ENCODE measurements at regions not wholly inside any gene's neighbourhood (a gene's known extent, or its start where the extent isn't known, plus 50 kb on each side); places are given as distances from the start of the nearest gene placed in this dataset.

GRCh38 chr16:65523283-65523944 lies 401.6 kb upstream of the CDH11 start:
- 80% methylated on average over 3 of the region's 5 CpGs for WGBS (ENCODE audit: insufficient coverage)
- Histone ChIP-seq H3K27ac (ENCODE audit: low read length) (no peak overlapping the region), H3K4me3 (ENCODE audit: low read length) (no peak overlapping the region), H3K36me3 (ENCODE audit: control insufficient read depth, insufficient read depth, low read length) (no peaks in the 10 kb centered on the region), H3K4me1 (ENCODE audit: control insufficient read depth, insufficient read depth, low read length) (peaks cover 12% of the 10 kb centered on the region), H3K9me3 (replicated peaks; ENCODE audit: control insufficient read depth, low read depth, low read length) (peaks cover 7% of the 10 kb centered on the region), H3K27me3 (ENCODE audit: control insufficient read depth, insufficient read depth, low read length) (no peaks in the 10 kb centered on the region)
- no peak for DNase-seq

- 100% methylated on average over 1 of the region's 7 CpGs for whole genome bisulfite sequencing (ENCODE audit: insufficient coverage)
- H3K4me1 ChIP-seq (ENCODE audit: control insufficient read depth, insufficient read depth, low read length): peaks cover 12% of the 10 kb centered on the region
Observed at GRCh38 chr16:65522412-65522811, 400.5 kb upstream of the CDH11 start.

GRCh38 chr16:65521633-65522328 lies 399.9 kb upstream of the CDH11 start:
- H3K27ac ChIP-seq (ENCODE audit: low read length): no peak overlapping the region
- H3K4me3 ChIP-seq (ENCODE audit: low read length): no peak overlapping the region
- DNase-seq: peak; percentile 21
- H3K4me1 ChIP-seq (ENCODE audit: control insufficient read depth, insufficient read depth, low read length): peaks cover 12% of the 10 kb centered on the region
- no peaks in the 10 kb centered on the region for H3K9me3 ChIP-seq (replicated peaks; ENCODE audit: control insufficient read depth, low read depth, low read length)
- WGBS (ENCODE audit: insufficient coverage): 31% methylated on average over 5 of the region's 10 CpGs
- H3K27me3 ChIP-seq (ENCODE audit: control insufficient read depth, insufficient read depth, low read length): no peaks in the 10 kb centered on the region
- no peaks in the 10 kb centered on the region for H3K36me3 ChIP-seq (ENCODE audit: control insufficient read depth, insufficient read depth, low read length)

More at GRCh38 chr16:65522412-65522811, 400.5 kb upstream of the CDH11 start:
- no peak for DNase-seq
- no peak overlapping the region for H3K27ac ChIP-seq (ENCODE audit: low read length)
- no peaks in the 10 kb centered on the region for H3K36me3 ChIP-seq (ENCODE audit: control insufficient read depth, insufficient read depth, low read length)
- no peaks in the 10 kb centered on the region for H3K27me3 ChIP-seq (ENCODE audit: control insufficient read depth, insufficient read depth, low read length)
- peaks cover 4% of the 10 kb centered on the region for H3K9me3 ChIP-seq (replicated peaks; ENCODE audit: control insufficient read depth, low read depth, low read length)
- H3K4me3 ChIP-seq (ENCODE audit: low read length): no peak overlapping the region

GRCh38 chr16:65519402-65519801 lies 397.5 kb upstream of the CDH11 start:
- H3K4me1 ChIP-seq (ENCODE audit: control insufficient read depth, insufficient read depth, low read length): peaks cover 6% of the 10 kb centered on the region
- no peak for DNase-seq
- H3K9me3 ChIP-seq (replicated peaks; ENCODE audit: control insufficient read depth, low read depth, low read length): no peaks in the 10 kb centered on the region
- WGBS (ENCODE audit: insufficient coverage): no CpG with 5 or more reads among the region's 1 CpG
- no peak overlapping the region for H3K27ac ChIP-seq (ENCODE audit: low read length)
- H3K36me3 ChIP-seq (ENCODE audit: control insufficient read depth, insufficient read depth, low read length): no peaks in the 10 kb centered on the region
- H3K27me3 ChIP-seq (ENCODE audit: control insufficient read depth, insufficient read depth, low read length): no peaks in the 10 kb centered on the region
- no peak overlapping the region for H3K4me3 ChIP-seq (ENCODE audit: low read length)

DNA sequence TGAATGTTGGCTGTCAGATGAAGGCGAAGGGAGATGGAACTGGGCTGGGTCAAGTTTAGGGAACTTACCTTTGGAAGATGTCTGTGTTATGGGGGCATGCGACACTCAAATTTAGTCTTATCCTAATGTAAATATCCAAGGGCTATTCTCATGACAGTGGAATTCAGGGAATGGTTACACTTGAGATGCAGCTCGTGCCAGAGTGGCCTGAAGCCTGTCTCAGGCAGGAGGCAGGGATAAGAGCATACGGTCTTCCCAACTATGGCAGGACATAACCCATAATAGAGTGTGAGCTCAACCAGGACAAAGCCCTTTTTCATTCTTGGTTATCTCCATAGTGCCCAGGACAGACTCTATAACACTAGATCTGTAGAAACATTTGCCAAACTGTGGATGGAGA lies 393.3 kb upstream of the CDH11 start:
- H3K9me3 ChIP-seq (replicated peaks; ENCODE audit: control insufficient read depth, low read depth, low read length): no peaks in the 10 kb centered on the region
- H3K4me1 ChIP-seq (ENCODE audit: control insufficient read depth, insufficient read depth, low read length): peaks cover 5% of the 10 kb centered on the region
- no peaks in the 10 kb centered on the region for H3K36me3 ChIP-seq (ENCODE audit: control insufficient read depth, insufficient read depth, low read length)
- H3K27ac ChIP-seq (ENCODE audit: low read length): no peak overlapping the region
- 71% methylated on average over 2 of the region's 4 CpGs for WGBS (ENCODE audit: insufficient coverage)
- no peak overlapping the region for H3K4me3 ChIP-seq (ENCODE audit: low read length)
- H3K27me3 ChIP-seq (ENCODE audit: control insufficient read depth, insufficient read depth, low read length): no peaks in the 10 kb centered on the region
- DNase-seq: no peak

- no peaks in the 10 kb centered on the region for H3K9me3 ChIP-seq (replicated peaks; ENCODE audit: control insufficient read depth, low read depth, low read length)
- no peak overlapping the region for H3K4me3 ChIP-seq (ENCODE audit: low read length)
- peaks cover 6% of the 10 kb centered on the region for H3K4me1 ChIP-seq (ENCODE audit: control insufficient read depth, insufficient read depth, low read length)
- H3K36me3 ChIP-seq (ENCODE audit: control insufficient read depth, insufficient read depth, low read length): no peaks in the 10 kb centered on the region
- no peaks in the 10 kb centered on the region for H3K27me3 ChIP-seq (ENCODE audit: control insufficient read depth, insufficient read depth, low read length)
- no peak for DNase-seq
- no CpG with 5 or more reads among the region's 7 CpGs for WGBS (ENCODE audit: insufficient coverage)
- H3K27ac ChIP-seq (ENCODE audit: low read length): no peak overlapping the region
Observed at GRCh38 chr16:65510850-65511249, 389.0 kb upstream of the CDH11 start.

DNA sequence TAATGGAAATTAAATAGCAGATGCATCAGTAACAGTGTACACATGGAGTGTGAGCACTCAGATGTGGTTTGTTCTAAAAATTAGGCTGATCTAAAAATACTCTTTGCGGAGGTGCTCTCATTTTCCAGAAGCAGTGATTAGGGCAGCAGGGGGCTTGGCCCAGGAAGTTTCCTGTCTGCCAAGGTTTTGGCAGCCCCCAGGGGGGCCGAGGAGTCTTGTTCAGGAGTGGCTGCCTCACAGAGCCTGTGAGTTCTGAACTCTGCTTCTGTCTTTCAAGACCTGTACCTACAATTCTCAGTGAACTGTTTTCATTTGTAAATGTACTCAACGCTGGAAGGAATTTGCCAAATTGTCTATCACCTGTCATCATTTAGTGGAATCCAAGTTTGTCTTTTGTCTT lies 388.4 kb upstream of the CDH11 start:
- no peak overlapping the region for H3K4me3 ChIP-seq (ENCODE audit: low read length)
- H3K9me3 ChIP-seq (replicated peaks; ENCODE audit: control insufficient read depth, low read depth, low read length): no peaks in the 10 kb centered on the region
- H3K4me1 ChIP-seq (ENCODE audit: control insufficient read depth, insufficient read depth, low read length): peaks cover 6% of the 10 kb centered on the region
- no peak overlapping the region for H3K27ac ChIP-seq (ENCODE audit: low read length)
- H3K27me3 ChIP-seq (ENCODE audit: control insufficient read depth, insufficient read depth, low read length): no peaks in the 10 kb centered on the region
- WGBS (ENCODE audit: insufficient coverage): 50% methylated on average over 2 of the region's 3 CpGs
- no peak for DNase-seq
- no peaks in the 10 kb centered on the region for H3K36me3 ChIP-seq (ENCODE audit: control insufficient read depth, insufficient read depth, low read length)

GRCh38 chr16:65509172-65509571 lies 387.3 kb upstream of the CDH11 start:
- peaks cover 6% of the 10 kb centered on the region for H3K4me1 ChIP-seq (ENCODE audit: control insufficient read depth, insufficient read depth, low read length)
- no peaks in the 10 kb centered on the region for H3K9me3 ChIP-seq (replicated peaks; ENCODE audit: control insufficient read depth, low read depth, low read length)
- no peaks in the 10 kb centered on the region for H3K36me3 ChIP-seq (ENCODE audit: control insufficient read depth, insufficient read depth, low read length)
- no peaks in the 10 kb centered on the region for H3K27me3 ChIP-seq (ENCODE audit: control insufficient read depth, insufficient read depth, low read length)
- no peak for DNase-seq
- 89% methylated on average over 3 of the region's 4 CpGs for WGBS (ENCODE audit: insufficient coverage)
- no peak overlapping the region for H3K27ac ChIP-seq (ENCODE audit: low read length)
- H3K4me3 ChIP-seq (ENCODE audit: low read length): no peak overlapping the region

DNA sequence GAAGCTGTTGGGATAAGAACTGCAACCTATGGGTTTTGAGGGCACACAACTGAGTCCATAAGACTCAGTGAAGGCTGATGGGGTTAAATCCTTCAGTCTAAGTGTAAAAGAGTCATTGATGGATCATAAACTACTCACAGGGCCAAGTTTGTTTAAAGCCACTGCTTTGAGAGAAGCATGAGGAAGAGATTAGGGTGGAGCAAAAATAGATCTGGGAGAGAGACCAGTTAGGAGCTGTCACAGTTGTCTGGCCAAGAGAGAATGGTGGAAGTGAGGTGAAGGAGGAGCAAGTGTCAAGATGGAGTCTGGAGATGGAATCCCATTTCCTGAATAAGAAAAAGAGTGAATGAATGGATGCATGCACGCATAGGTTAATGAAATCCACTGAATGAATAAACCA lies 379.1 kb upstream of the CDH11 start:
- WGBS (ENCODE audit: insufficient coverage): no CpG with 5 or more reads among the region's 1 CpG
- peaks cover 2% of the 10 kb centered on the region for H3K4me1 ChIP-seq (ENCODE audit: control insufficient read depth, insufficient read depth, low read length)

DNA sequence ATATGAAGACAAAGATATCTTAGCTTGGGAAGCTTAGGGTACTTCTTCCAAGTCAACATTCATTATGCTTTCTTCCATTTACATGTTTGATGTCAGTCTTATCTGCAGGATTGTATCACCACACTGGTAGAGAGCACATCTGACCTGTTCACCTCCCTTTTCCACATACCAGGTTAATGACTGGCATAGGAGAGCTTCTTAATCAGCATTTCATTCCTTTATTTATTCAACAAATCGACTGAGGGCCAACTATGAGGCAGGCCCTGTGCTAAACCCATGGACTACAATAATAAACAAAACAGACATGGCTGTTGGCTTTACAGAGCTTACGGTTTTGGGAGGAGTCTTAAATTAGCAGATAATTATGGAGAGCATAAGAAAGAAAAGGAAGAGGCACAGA lies 378.1 kb upstream of the CDH11 start:
- Histone ChIP-seq H3K4me3 (ENCODE audit: low read length) (no peak overlapping the region), H3K27ac (ENCODE audit: low read length) (no peak overlapping the region), H3K4me1 (ENCODE audit: control insufficient read depth, insufficient read depth, low read length) (peaks cover 2% of the 10 kb centered on the region), H3K36me3 (ENCODE audit: control insufficient read depth, insufficient read depth, low read length) (no peaks in the 10 kb centered on the region), H3K9me3 (replicated peaks; ENCODE audit: control insufficient read depth, low read depth, low read length) (no peaks in the 10 kb centered on the region), H3K27me3 (ENCODE audit: control insufficient read depth, insufficient read depth, low read length) (no peaks in the 10 kb centered on the region)
- 60% methylated on average over 1 of the region's 2 CpGs for WGBS (ENCODE audit: insufficient coverage)
- DNase-seq: no peak

More for the DNA sequence above, 379.1 kb upstream of the CDH11 start:
- Histone ChIP-seq H3K27me3 (ENCODE audit: control insufficient read depth, insufficient read depth, low read length) (no peaks in the 10 kb centered on the region), H3K36me3 (ENCODE audit: control insufficient read depth, insufficient read depth, low read length) (no peaks in the 10 kb centered on the region), H3K27ac (ENCODE audit: low read length) (no peak overlapping the region), H3K4me3 (ENCODE audit: low read length) (no peak overlapping the region), H3K9me3 (replicated peaks; ENCODE audit: control insufficient read depth, low read depth, low read length) (no peaks in the 10 kb centered on the region)
- peak; percentile 26 for DNase-seq

All from muscle of leg (tissue), 3 donors.